Keratinocyte (primary cell): ENCODE measurements at regions not wholly inside any gene's neighbourhood (a gene's known extent, or its start where the extent isn't known, plus 50 kb on each side); places are given as distances from the start of the nearest gene placed in this dataset.
"Not testable (repeated sequence)": the region's sequence is repeated elsewhere in the genome, so short reads cannot be mapped to it uniquely, and the experiment has no call there.

Source experiments
- DNase-seq: peaks from one replicate; pipeline ENCODE4 v3.0.0-alpha.2; 2011; ENCODE audit warnings: low read depth, missing footprints, low spot score
- FAIRE-seq: peaks from 2 replicates; lab custom pipeline; 2011; peaks lifted over from hg19 to GRCh38; lab: Jason Lieb, UNC
- H2AFZ ChIP-seq: 2 replicates; pipeline ENCODE4 v1.6.0; 2012; ENCODE audit warnings: low read length, control low read depth, inconsistent platforms; ENCODE audit not compliant: control insufficient read depth
- H3K27ac ChIP-seq: 2 replicates; pipeline ENCODE4 v1.5.1; 2011; ENCODE audit warnings: low read length; ENCODE audit not compliant: control insufficient read depth, insufficient read depth
- H3K27me3 ChIP-seq: 3 replicates; pipeline ENCODE4 v1.6.0; 2011; ENCODE audit warnings: low read length; ENCODE audit not compliant: control insufficient read depth, insufficient read depth; ENCODE audit errors: extremely low read depth
- H3K36me3 ChIP-seq, 2 experiments: 2 replicates in 1 of 2; 3 replicates in 1 of 2; pipeline ENCODE4 v1.5.1; 2011; ENCODE audit warnings: low read length in 2 of 2, mild to moderate bottlenecking in 1 of 2; ENCODE audit not compliant: control insufficient read depth in 2 of 2, insufficient read depth in 2 of 2; ENCODE audit errors: extremely low read depth in 1 of 2
- H3K4me1 ChIP-seq: 3 replicates; pipeline ENCODE4 v1.5.1; 2011; ENCODE audit warnings: low read length; ENCODE audit not compliant: control insufficient read depth, insufficient read depth; ENCODE audit errors: extremely low read depth
- H3K4me2 ChIP-seq: 3 replicates; pipeline ENCODE4 v1.6.0; 2011; ENCODE audit warnings: low read depth, low read length; ENCODE audit not compliant: control insufficient read depth, insufficient read depth; ENCODE audit errors: extremely low read depth
- H3K4me3 ChIP-seq, 3 experiments: fragments of 200-600 bp in 1 of 3; sonication (generic) in 1 of 3; 2 replicates in 2 of 3; 3 replicates in 1 of 3; pipeline ENCODE4 v1.5.1; 2011 to 2016; ENCODE audit warnings: low read length in 3 of 3, mild to moderate bottlenecking in 3 of 3, control low read depth in 2 of 3, inconsistent platforms in 1 of 3, low read depth in 1 of 3, mixed read lengths in 1 of 3, mixed run types in 1 of 3, moderate library complexity in 1 of 3; ENCODE audit not compliant: control insufficient read depth in 2 of 3, insufficient read depth in 2 of 3; ENCODE audit errors: extremely low read depth in 1 of 3
- H3K79me2 ChIP-seq: 2 replicates; pipeline ENCODE4 v1.6.0; 2012; ENCODE audit warnings: low read length; ENCODE audit not compliant: control insufficient read depth, insufficient read depth
- H3K9ac ChIP-seq: 3 replicates; pipeline ENCODE4 v1.6.0; 2011; ENCODE audit warnings: low read length; ENCODE audit not compliant: control insufficient read depth, insufficient read depth; ENCODE audit errors: extremely low read depth
- H3K9me1 ChIP-seq: 3 replicates; pipeline ENCODE4 v1.6.0; 2011; ENCODE audit warnings: low read length; ENCODE audit not compliant: control insufficient read depth, insufficient read depth; ENCODE audit errors: extremely low read depth
- H3K9me3 ChIP-seq: 2 replicates; pipeline ENCODE4 v1.5.1; 2012; ENCODE audit warnings: low read depth, low read length; ENCODE audit not compliant: control insufficient read depth
- H4K20me1 ChIP-seq: 3 replicates; pipeline ENCODE4 v1.6.0; 2011; ENCODE audit warnings: low read length; ENCODE audit not compliant: control insufficient read depth, insufficient read depth; ENCODE audit errors: extremely low read depth
- CTCF ChIP-seq, 3 experiments: IDR thresholded peaks in 1 of 3; conservative IDR thresholded peaks in 1 of 3; optimal IDR thresholded peaks in 1 of 3; 2 replicates in 2 of 3; 3 replicates in 1 of 3; pipeline versions ENCODE3 to v1.5.1; 2011; ENCODE audit warnings: low read length in 3 of 3, mild to moderate bottlenecking in 3 of 3, moderate library complexity in 2 of 3, control low read depth in 1 of 3, inconsistent platforms in 1 of 3; ENCODE audit not compliant: insufficient read depth in 2 of 3; ENCODE audit errors: extremely low read depth in 1 of 3
- EZH2 ChIP-seq: IDR thresholded peaks from one replicate; pipeline ENCODE4 v1.6.1; 2012; ENCODE audit warnings: inconsistent platforms, mild to moderate bottlenecking, low read length, moderate library complexity
- dilution Hi-C: fragments of 300-500 bp; cut with MboI; formaldehyde crosslinking; loops from one replicate; pipeline ENCODE4 v1.7.0; 2020; ENCODE audit warnings: low sequenced_read_pairs; ENCODE audit not compliant: extremely low pct_ligation_motif_present

GRCh38 chr4:3637326-3638016 lies 105.2 kb upstream of the LRPAP1 start:
- no peak for FAIRE-seq
- H4K20me1 ChIP-seq: no peaks in the 10 kb centered on the region
- no peaks in the 10 kb centered on the region for H3K4me1 ChIP-seq
- no peak overlapping the region for H3K9ac ChIP-seq
- no peaks in the 10 kb centered on the region for H3K79me2 ChIP-seq
- no peak overlapping the region for H3K27ac ChIP-seq
- no peaks in the 10 kb centered on the region for H3K36me3 ChIP-seq
- no peaks in the 10 kb centered on the region for H3K27me3 ChIP-seq
- no peak overlapping the region for H3K4me2 ChIP-seq
- no peak for TF ChIP-seq EZH2
- dilution Hi-C loops: no loop called here
- no peaks in the 10 kb centered on the region for H3K9me3 ChIP-seq
- no peaks in the 10 kb centered on the region for H3K9me1 ChIP-seq
- DNase-seq: no peak
- H3K4me3 ChIP-seq: no peak overlapping the region
- H2AFZ ChIP-seq: no peak overlapping the region

- no peak overlapping the region for H2AFZ ChIP-seq
- FAIRE-seq (no peak), DNase-seq (no peak)
- dilution Hi-C loops: no loop called here
- H4K20me1 ChIP-seq: no peaks in the 10 kb centered on the region
- no peaks in the 10 kb centered on the region for H3K9me3 ChIP-seq
- H3K4me2 ChIP-seq: no peak overlapping the region
- no peaks in the 10 kb centered on the region for H3K79me2 ChIP-seq
- H3K4me1 ChIP-seq: no peaks in the 10 kb centered on the region
- H3K4me3 ChIP-seq: no peak overlapping the region
- H3K9ac ChIP-seq: no peak overlapping the region
- H3K27ac ChIP-seq: no peak overlapping the region
- H3K36me3 ChIP-seq: no peaks in the 10 kb centered on the region
- H3K27me3 ChIP-seq: no peaks in the 10 kb centered on the region
- H3K9me1 ChIP-seq: no peaks in the 10 kb centered on the region
- no peak for TF ChIP-seq CTCF (optimal IDR thresholded peaks at IDR 0.05 in 1 of 3, IDR thresholded peaks at IDR 0.05 in 1 of 3, conservative IDR thresholded peaks at IDR 0.05 in 1 of 3; ENCODE audit: extremely low read depth in 1 of 3, insufficient read depth in 2 of 3, low read length in 3 of 3)
- TF ChIP-seq EZH2: no peak
Measured at GRCh38 chr4:3636646-3637320, 104.6 kb upstream of the LRPAP1 start.

- H3K79me2 ChIP-seq, H3K9me1 ChIP-seq, H4K20me1 ChIP-seq, FAIRE-seq, H3K9ac ChIP-seq, DNase-seq, H3K27me3 ChIP-seq, H3K36me3 ChIP-seq, H3K4me1 ChIP-seq, H3K4me2 ChIP-seq, dilution Hi-C loops, H3K4me3 ChIP-seq, H3K27ac ChIP-seq, H2AFZ ChIP-seq, H3K9me3 ChIP-seq: not testable (repeated sequence)
Measured at GRCh38 chr4:3636020-3636419, 103.8 kb upstream of the LRPAP1 start.
